CD4-positive, alpha-beta T cell (primary cell): ENCODE measurements at regions not wholly inside any gene's neighbourhood (a gene's known extent, or its start where the extent isn't known, plus 50 kb on each side); places are given as distances from the start of the nearest gene placed in this dataset.

Source experiments
- ATAC-seq: fragments of 200-7000 bp; cut with Tn5 transposase; one replicate; pipeline ENCODE4 v1.10.0; 2022; ENCODE audit warnings: mild to moderate bottlenecking; ENCODE audit not compliant: poor library complexity
- CTCF ChIA-PET: fragments of 350-600 bp; sonication (Branson Sonifier 250); formaldehyde crosslinking; loops from one replicate; lab custom pipeline; 2021; ENCODE audit warnings: antibody characterized with exemption, inconsistent platforms; lab: Charles Lee
- POLR2A ChIA-PET: fragments of 350-600 bp; sonication (Branson Sonifier 250); formaldehyde crosslinking; loops from one replicate; lab custom pipeline; 2021; ENCODE audit warnings: antibody characterized with exemption, inconsistent platforms; lab: Charles Lee
- DNase-seq, 14 experiments: peaks; one replicate each; pipeline ENCODE4 v3.0.0-alpha.2; 2013 to 2020; ENCODE audit warnings: mixed read lengths in 2 of 14
- H3K27ac ChIP-seq, 2 donors: one replicate each; pipeline versions ENCODE4 v1.5.1 to v1.7.0; 2013; ENCODE audit warnings: low read length in 2 of 2, low read depth in 1 of 2, mild to moderate bottlenecking in 1 of 2
- H3K27me3 ChIP-seq, 2 experiments: 1 replicate in 1 of 2; 2 replicates in 1 of 2; pipeline versions ENCODE4 v1.6.1 to v1.7.0; 2013; ENCODE audit warnings: low read length in 2 of 2, control low read depth in 1 of 2, mild to moderate bottlenecking in 1 of 2, moderate library complexity in 1 of 2; ENCODE audit not compliant: insufficient read depth in 2 of 2, control insufficient read depth in 1 of 2
- H3K36me3 ChIP-seq: one replicate; pipeline ENCODE4 v1.6.1; 2013; ENCODE audit warnings: low read length, control low read depth; ENCODE audit not compliant: insufficient read depth
- H3K4me1 ChIP-seq: one replicate; pipeline ENCODE4 v1.6.1; 2013; ENCODE audit warnings: low read length, control low read depth; ENCODE audit not compliant: insufficient read depth
- H3K4me3 ChIP-seq: one replicate; pipeline ENCODE4 v1.5.1; 2013; ENCODE audit warnings: mild to moderate bottlenecking, low read length, moderate library complexity
- H3K9me3 ChIP-seq, 2 experiments: 1 replicate in 1 of 2; 2 replicates in 1 of 2; pipeline versions ENCODE4 v1.6.1 to v1.7.0; 2013; ENCODE audit warnings: low read length in 2 of 2, mild to moderate bottlenecking in 2 of 2, control low read depth in 1 of 2, moderate library complexity in 1 of 2; ENCODE audit not compliant: control insufficient read depth in 1 of 2, insufficient read depth in 1 of 2
- H3K27ac Mint-ChIP-seq: one replicate; pipeline ENCODE4 v1.8.0; 2020; ENCODE audit warnings: mixed read lengths
- H3K27me3 Mint-ChIP-seq: one replicate; pipeline ENCODE4 v1.8.0; 2021; ENCODE audit warnings: mixed read lengths
- H3K36me3 Mint-ChIP-seq: one replicate; pipeline ENCODE4 v1.8.0; 2021; ENCODE audit warnings: low read depth, mixed read lengths
- H3K4me1 Mint-ChIP-seq: one replicate; pipeline ENCODE4 v1.8.0; 2021; ENCODE audit warnings: low read depth, mixed read lengths
- H3K4me3 Mint-ChIP-seq: one replicate; pipeline ENCODE4 v1.8.0; 2020; ENCODE audit warnings: mild to moderate bottlenecking, mixed read lengths
- H3K9me3 Mint-ChIP-seq: one replicate; pipeline ENCODE4 v1.8.0; 2020; ENCODE audit warnings: mixed read lengths
- CTCF ChIP-seq: fragments of 200-600 bp; IDR thresholded peaks from one replicate; pipeline ENCODE4 v1.8.0; 2022; ENCODE audit warnings: antibody characterized with exemption, mild to moderate bottlenecking
- intact Hi-C, 2 experiments: fragments of 100-400 bp; cut with DNase I in 1 of 2; cut with micrococcal nuclease in 1 of 2; formaldehyde crosslinking; loops; one replicate each; pipeline versions ENCODE4 v1.15.1 to v1.9.0; 2023 to 2025; cut with DNase I, micrococcal nuclease

GRCh38 chr9:108109927-108110690 lies 620.5 kb upstream of the KLF4 start:
- no peak overlapping the region for H3K4me3 Mint-ChIP-seq
- Histone ChIP-seq H3K4me1 (no peaks in the 10 kb centered on the region), H3K4me3 (no peak overlapping the region), H3K27me3 (no peaks in the 10 kb centered on the region), H3K27ac (no peak overlapping the region), H3K36me3 (no peaks in the 10 kb centered on the region), H3K9me3 (no peaks in the 10 kb centered on the region)
- H3K27ac Mint-ChIP-seq, result no peak overlapping the region
- DNase-seq (no peak), ATAC-seq (no peak)
- H3K9me3 Mint-ChIP-seq, result no peaks in the 10 kb centered on the region
- H3K36me3 Mint-ChIP-seq, result no peaks in the 10 kb centered on the region
- H3K4me1 Mint-ChIP-seq, result no peaks in the 10 kb centered on the region
- POLR2A ChIA-PET, result no interaction called here
- intact Hi-C loops, result no loop called here
- no peaks in the 10 kb centered on the region for H3K27me3 Mint-ChIP-seq
- TF ChIP-seq CTCF, result no peak
- CTCF ChIA-PET, result no interaction called here

- no peak for DNase-seq
- Histone ChIP-seq H3K27me3 (no peaks in the 10 kb centered on the region), H3K4me1 (no peaks in the 10 kb centered on the region), H3K4me3 (no peak overlapping the region), H3K9me3 (no peaks in the 10 kb centered on the region), H3K36me3 (no peaks in the 10 kb centered on the region), H3K27ac (no peak overlapping the region)
- no peaks in the 10 kb centered on the region for H3K9me3 Mint-ChIP-seq
- no peaks in the 10 kb centered on the region for H3K4me1 Mint-ChIP-seq
- ATAC-seq, result no peak
- H3K36me3 Mint-ChIP-seq, result no peaks in the 10 kb centered on the region
- no peak overlapping the region for H3K4me3 Mint-ChIP-seq
- ChIA-PET CTCF (no interaction called here), POLR2A (no interaction called here)
- intact Hi-C loops, result no loop called here
- no peak overlapping the region for H3K27ac Mint-ChIP-seq
- H3K27me3 Mint-ChIP-seq, result no peaks in the 10 kb centered on the region
- no peak for TF ChIP-seq CTCF
These were observed 619.4 kb upstream of the KLF4 start for GRCh38 chr9:108108852-108109448.

DNA sequence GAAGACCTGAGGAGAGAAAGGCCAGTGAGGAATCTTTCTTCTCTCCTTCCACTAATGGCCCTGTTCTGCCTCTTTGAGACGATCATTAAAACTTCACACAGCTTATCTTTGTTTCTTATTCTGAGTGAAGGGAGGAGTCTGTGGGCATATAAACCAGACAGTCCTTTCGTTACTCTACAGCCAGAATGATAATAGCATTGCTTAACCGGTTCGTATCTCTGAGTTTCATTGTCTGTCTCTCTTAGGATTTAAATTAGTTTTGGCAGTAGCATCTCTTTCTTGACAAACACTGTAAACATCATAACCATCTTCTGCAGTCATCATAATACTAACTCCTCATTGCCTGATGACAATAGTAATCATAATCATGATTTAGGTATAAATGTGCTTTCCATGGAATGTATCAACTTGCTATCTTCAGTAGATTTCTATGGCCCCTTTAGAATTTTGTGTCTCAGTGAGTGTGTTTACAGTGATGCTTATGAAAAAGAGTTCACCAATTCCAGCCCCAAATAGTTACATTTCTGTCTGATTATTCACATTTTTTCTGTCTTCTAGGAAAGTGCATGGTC lies 618.8 kb upstream of the KLF4 start:
- Mint-ChIP-seq H3K36me3 (no peaks in the 10 kb centered on the region), H3K4me1 (no peaks in the 10 kb centered on the region), H3K4me3 (no peak overlapping the region), H3K27ac (no peak overlapping the region), H3K27me3 (no peaks in the 10 kb centered on the region), H3K9me3 (no peaks in the 10 kb centered on the region)
- CTCF ChIA-PET, result no interaction called here
- no peaks in the 10 kb centered on the region for H3K4me1 ChIP-seq
- ATAC-seq, result no peak
- no peak overlapping the region for H3K27ac ChIP-seq
- H3K27me3 ChIP-seq, result no peaks in the 10 kb centered on the region
- TF ChIP-seq CTCF, result no peak
- H3K36me3 ChIP-seq, result no peaks in the 10 kb centered on the region
- no peaks in the 10 kb centered on the region for H3K9me3 ChIP-seq
- intact Hi-C loops, result no loop called here
- POLR2A ChIA-PET, result no interaction called here
- H3K4me3 ChIP-seq, result no peak overlapping the region
- no peak for DNase-seq
